HepG2 (cell line): ENCODE measurements at regions not wholly inside any gene's neighbourhood (a gene's known extent, or its start where the extent isn't known, plus 50 kb on each side); places are given as distances from the start of the nearest gene placed in this dataset.

Experiments used
- ATAC-seq: fragments of 200-7000 bp; cut with Tn5 transposase; 3 replicates; pipeline ENCODE4 v1.9.1; 2020; ENCODE audit warnings: mild to moderate bottlenecking, moderate library complexity
- BruUV-seq: library from RNA; stranded (reverse); fragments of 400-500 nt; replicated peaks from 2 replicates; lab custom pipeline; 2021; lab: Mats Ljungman, UMichigan
- CTCF ChIA-PET: fragments of 300-600 bp; formaldehyde crosslinking; extraction: SDS; loops from one replicate; lab custom pipeline; 2021; ENCODE audit warnings: low total read pairs, inconsistent platforms, low intra/inter-chr PET ratio; lab: Yijun Ruan, JAX
- POLR2A ChIA-PET: fragments of 350-600 bp; sonication (Branson Sonifier 250); formaldehyde crosslinking; loops from one replicate; lab custom pipeline; 2020; ENCODE audit warnings: antibody characterized with exemption, inconsistent platforms; lab: Yijun Ruan, JAX
- DNase-seq: peaks from one replicate; pipeline ENCODE4 v3.0.0-alpha.2; 2015; ENCODE audit warnings: low spot score
- FAIRE-seq: peaks from 3 replicates; lab custom pipeline; 2011; peaks lifted over from hg19 to GRCh38; lab: Jason Lieb, UNC
- H2AFZ ChIP-seq: one replicate; pipeline ENCODE4 v1.6.1; 2011; ENCODE audit warnings: low read length, inconsistent platforms
- H3K27ac ChIP-seq: fragments of 300-600 bp; 3 replicates; pipeline ENCODE4 v1.8.0; 2011; ENCODE audit warnings: mixed run types, mild to moderate bottlenecking, mixed read lengths, low read length, inconsistent platforms; ENCODE audit not compliant: insufficient read depth; ENCODE audit errors: extremely low read length
- H3K27me3 ChIP-seq, 2 experiments: fragments of 200-600 bp in 1 of 2; 2 replicates in 1 of 2; 3 replicates in 1 of 2; pipeline versions ENCODE4 v1.6.0 to v1.8.0; 2011; ENCODE audit warnings: low read length in 2 of 2, mild to moderate bottlenecking in 2 of 2, moderate library complexity in 2 of 2, inconsistent platforms in 1 of 2; ENCODE audit not compliant: insufficient read depth in 2 of 2, control insufficient read depth in 1 of 2
- H3K36me3 ChIP-seq, 2 experiments: fragments of 200-600 bp in 1 of 2; replicated peaks in 1 of 2; 2 replicates in 1 of 2; 3 replicates in 1 of 2; pipeline versions ENCODE4 v1.5.1 to v1.8.0; 2011; ENCODE audit warnings: low read length in 2 of 2, inconsistent platforms in 1 of 2; ENCODE audit not compliant: insufficient read depth in 2 of 2, control insufficient read depth in 1 of 2
- H3K4me1 ChIP-seq: 2 replicates; pipeline ENCODE4 v1.5.1; 2012; ENCODE audit warnings: low read length, inconsistent platforms; ENCODE audit not compliant: insufficient read depth
- H3K4me2 ChIP-seq: 2 replicates; pipeline ENCODE4 v1.6.0; 2011; ENCODE audit warnings: low read depth, low read length, inconsistent platforms
- H3K4me3 ChIP-seq, 3 experiments: fragments of 200-600 bp in 1 of 3; sonication (generic), shearing (Covaris generic) in 1 of 3; replicated peaks in 1 of 3; 2 replicates each; pipeline ENCODE4 v1.5.1; 2011 to 2016; ENCODE audit warnings: low read length in 3 of 3, inconsistent platforms in 2 of 3, low read depth in 2 of 3, mild to moderate bottlenecking in 2 of 3, control low read depth in 1 of 3, mixed read lengths in 1 of 3; ENCODE audit not compliant: insufficient read depth in 1 of 3
- H3K79me2 ChIP-seq: one replicate; pipeline ENCODE4 v1.6.1; 2011; ENCODE audit warnings: low read length, inconsistent platforms; ENCODE audit not compliant: insufficient read depth
- H3K9ac ChIP-seq: 2 replicates; pipeline ENCODE4 v1.6.0; 2011; ENCODE audit warnings: mild to moderate bottlenecking, low read depth, low read length, inconsistent platforms; ENCODE audit not compliant: insufficient read depth
- H3K9me3 ChIP-seq: 2 replicates; pipeline ENCODE4 v1.5.1; 2012; ENCODE audit warnings: mild to moderate bottlenecking, low read length
- H4K20me1 ChIP-seq: 2 replicates; pipeline ENCODE4 v1.6.0; 2011; ENCODE audit warnings: inconsistent platforms, mild to moderate bottlenecking, low read length, moderate library complexity; ENCODE audit not compliant: insufficient read depth
- ATF1 ChIP-seq: IDR thresholded peaks from 2 replicates; pipeline ENCODE4 v1.6.1; 2016; ENCODE audit warnings: mild to moderate bottlenecking, control low read depth
- CENPT ChIP-seq: sonication (generic); formaldehyde crosslinking; IDR thresholded peaks from 2 replicates; pipeline ENCODE4 v1.8.0; 2022; ENCODE audit warnings: low read depth, mild to moderate bottlenecking, moderate library complexity, missing genetic modification reagents
- CHCHD3 ChIP-seq: sonication (generic); formaldehyde crosslinking; IDR thresholded peaks from 2 replicates; pipeline ENCODE4 v1.8.0; 2022; ENCODE audit warnings: mild to moderate bottlenecking, missing genetic modification reagents, moderate library complexity
- PHF20 ChIP-seq: sonication (generic); formaldehyde crosslinking; IDR thresholded peaks from 2 replicates; pipeline ENCODE4 v1.5.0; 2020; ENCODE audit warnings: mild to moderate bottlenecking, missing genetic modification reagents
- TEAD2 ChIP-seq: sonication (generic); formaldehyde crosslinking; IDR thresholded peaks from 2 replicates; pipeline ENCODE4 v1.9.0; 2021; ENCODE audit warnings: missing genetic modification reagents
- ZFY ChIP-seq: sonication (generic); formaldehyde crosslinking; IDR thresholded peaks from 2 replicates; pipeline ENCODE4 v1.4.0; 2020; ENCODE audit warnings: missing genetic modification reagents
- ZNF572 ChIP-seq: sonication (generic); formaldehyde crosslinking; IDR thresholded peaks from 2 replicates; pipeline ENCODE4 v1.5.1; 2020; ENCODE audit warnings: mild to moderate bottlenecking, missing genetic modification reagents
- WGBS: methylation state at CpG from one replicate; pipeline ENCODE4 v1.1.6; 2017; ENCODE audit warnings: low lambda C conversion rate; 5-methylcytosine and 5-hydroxymethylcytosine counted together
- in situ Hi-C: cut with HindIII; loops from 2 replicates; pipeline ENCODE4 v1.10.0; 2017; ENCODE audit warnings: low pct_unique_long_range_greater_than_20kb; ENCODE audit not compliant: extremely low pct_ligation_motif_present
- intact Hi-C: fragments of 100-400 bp; cut with micrococcal nuclease; formaldehyde crosslinking; loops from one replicate; pipeline ENCODE4 v1.10.0; 2022; ENCODE audit not compliant: unreplicated experiment
- TF ChIP-seq, protein P1 (sequence below): sonication (generic); formaldehyde crosslinking; IDR thresholded peaks from 2 replicates; pipeline ENCODE4 v1.8.0; 2022; ENCODE audit warnings: low read depth, missing genetic modification reagents
- TF ChIP-seq, protein P2 (sequence below): sonication (generic); formaldehyde crosslinking; IDR thresholded peaks from 2 replicates; pipeline ENCODE4 v1.4.0; 2020; ENCODE audit warnings: low read depth, mild to moderate bottlenecking, missing genetic modification reagents
- TF ChIP-seq, protein P3 (sequence below), 2 experiments: fragments of 450-650 bp in 1 of 2; sonication (generic) in 1 of 2; formaldehyde crosslinking in 1 of 2; IDR thresholded peaks; 2 replicates each; pipeline versions ENCODE4 v1.6.1 to v1.8.0; 2016 to 2022; ENCODE audit warnings: antibody characterized with exemption in 1 of 2, mild to moderate bottlenecking in 1 of 2, missing genetic modification reagents in 1 of 2

DNA sequence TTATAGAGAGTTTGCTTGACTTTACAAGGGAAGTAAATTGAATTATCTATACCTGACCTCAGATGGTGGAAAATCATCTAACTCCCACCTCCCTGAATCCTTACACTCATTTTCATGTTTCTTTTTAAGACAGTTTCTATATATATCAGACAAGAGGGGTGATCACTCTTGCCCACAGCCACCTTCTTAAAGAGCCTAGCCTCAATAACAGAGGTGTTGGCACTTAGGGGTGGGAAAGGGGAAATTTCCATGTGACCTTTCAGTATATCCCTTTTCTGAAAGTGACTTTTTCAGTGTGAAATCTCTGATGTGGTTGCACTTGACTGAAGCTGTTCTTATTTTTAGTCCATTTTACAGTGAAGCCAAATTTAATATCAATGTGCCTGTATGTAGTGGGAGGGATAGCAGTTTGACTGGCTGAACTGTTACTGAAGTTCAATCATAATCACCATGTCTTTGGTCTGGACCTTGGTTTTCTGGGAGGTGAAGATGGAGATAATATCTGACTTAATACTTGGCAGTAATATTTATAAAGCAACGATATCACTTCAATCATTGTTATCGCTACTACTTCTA is 141.3 kb downstream of the MAP3K7 start:
- Histone ChIP-seq H3K4me1 (no peaks in the 10 kb centered on the region), H4K20me1 (no peaks in the 10 kb centered on the region), H3K36me3 (no peaks in the 10 kb centered on the region), H3K79me2 (no peaks in the 10 kb centered on the region), H3K27me3 (peaks cover 0 to 6% of the 10 kb centered on the region in 2 experiments; a peak in 2 of 5 replicates), H3K27ac (no peak overlapping the region), H3K9me3 (no peaks in the 10 kb centered on the region), H3K4me3 (no peak overlapping the region), H3K9ac (no peak overlapping the region), H2AFZ (no peak overlapping the region), H3K4me2 (no peak overlapping the region)
- no TSS peak for BruUV-seq
- 63% methylated on average over 2 of the region's 2 CpGs for WGBS
- ChIA-PET CTCF (no interaction called here), POLR2A (no interaction called here)
- in situ Hi-C loops (no loop called here), intact Hi-C loops (no loop called here)
- no peak for FAIRE-seq
- ATAC-seq = no peak
- DNase-seq = no peak
- TF ChIP-seq TEAD2 (CRISPR knock-in tag) (no peak), CHCHD3 (no peak), PHF20 (no peak), ZFY (CRISPR knock-in tag) (no peak), ATF1 (CRISPR knock-in tag) (no peak), ZNF572 (no peak), CENPT (CRISPR knock-in tag) (no peak)
- TF ChIP-seq, protein P1, sequence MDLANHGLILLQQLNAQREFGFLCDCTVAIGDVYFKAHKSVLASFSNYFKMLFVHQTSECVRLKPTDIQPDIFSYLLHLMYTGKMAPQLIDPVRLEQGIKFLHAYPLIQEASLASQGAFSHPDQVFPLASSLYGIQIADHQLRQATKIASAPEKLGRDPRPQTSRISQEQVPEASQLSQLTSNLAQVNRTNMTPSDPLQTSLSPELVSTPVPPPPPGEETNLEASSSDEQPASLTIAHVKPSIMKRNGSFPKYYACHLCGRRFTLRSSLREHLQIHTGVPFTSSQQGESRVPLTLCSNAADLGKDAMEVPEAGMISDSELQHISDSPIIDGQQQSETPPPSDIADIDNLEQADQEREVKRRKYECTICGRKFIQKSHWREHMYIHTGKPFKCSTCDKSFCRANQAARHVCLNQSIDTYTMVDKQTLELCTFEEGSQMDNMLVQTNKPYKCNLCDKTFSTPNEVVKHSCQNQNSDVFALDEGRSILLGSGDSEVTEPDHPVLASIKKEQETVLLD (CRISPR knock-in tag) = no peak
- TF ChIP-seq, protein P2, sequence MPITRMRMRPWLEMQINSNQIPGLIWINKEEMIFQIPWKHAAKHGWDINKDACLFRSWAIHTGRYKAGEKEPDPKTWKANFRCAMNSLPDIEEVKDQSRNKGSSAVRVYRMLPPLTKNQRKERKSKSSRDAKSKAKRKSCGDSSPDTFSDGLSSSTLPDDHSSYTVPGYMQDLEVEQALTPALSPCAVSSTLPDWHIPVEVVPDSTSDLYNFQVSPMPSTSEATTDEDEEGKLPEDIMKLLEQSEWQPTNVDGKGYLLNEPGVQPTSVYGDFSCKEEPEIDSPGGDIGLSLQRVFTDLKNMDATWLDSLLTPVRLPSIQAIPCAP (CRISPR knock-in tag) = no peak
- TF ChIP-seq, protein P3, sequence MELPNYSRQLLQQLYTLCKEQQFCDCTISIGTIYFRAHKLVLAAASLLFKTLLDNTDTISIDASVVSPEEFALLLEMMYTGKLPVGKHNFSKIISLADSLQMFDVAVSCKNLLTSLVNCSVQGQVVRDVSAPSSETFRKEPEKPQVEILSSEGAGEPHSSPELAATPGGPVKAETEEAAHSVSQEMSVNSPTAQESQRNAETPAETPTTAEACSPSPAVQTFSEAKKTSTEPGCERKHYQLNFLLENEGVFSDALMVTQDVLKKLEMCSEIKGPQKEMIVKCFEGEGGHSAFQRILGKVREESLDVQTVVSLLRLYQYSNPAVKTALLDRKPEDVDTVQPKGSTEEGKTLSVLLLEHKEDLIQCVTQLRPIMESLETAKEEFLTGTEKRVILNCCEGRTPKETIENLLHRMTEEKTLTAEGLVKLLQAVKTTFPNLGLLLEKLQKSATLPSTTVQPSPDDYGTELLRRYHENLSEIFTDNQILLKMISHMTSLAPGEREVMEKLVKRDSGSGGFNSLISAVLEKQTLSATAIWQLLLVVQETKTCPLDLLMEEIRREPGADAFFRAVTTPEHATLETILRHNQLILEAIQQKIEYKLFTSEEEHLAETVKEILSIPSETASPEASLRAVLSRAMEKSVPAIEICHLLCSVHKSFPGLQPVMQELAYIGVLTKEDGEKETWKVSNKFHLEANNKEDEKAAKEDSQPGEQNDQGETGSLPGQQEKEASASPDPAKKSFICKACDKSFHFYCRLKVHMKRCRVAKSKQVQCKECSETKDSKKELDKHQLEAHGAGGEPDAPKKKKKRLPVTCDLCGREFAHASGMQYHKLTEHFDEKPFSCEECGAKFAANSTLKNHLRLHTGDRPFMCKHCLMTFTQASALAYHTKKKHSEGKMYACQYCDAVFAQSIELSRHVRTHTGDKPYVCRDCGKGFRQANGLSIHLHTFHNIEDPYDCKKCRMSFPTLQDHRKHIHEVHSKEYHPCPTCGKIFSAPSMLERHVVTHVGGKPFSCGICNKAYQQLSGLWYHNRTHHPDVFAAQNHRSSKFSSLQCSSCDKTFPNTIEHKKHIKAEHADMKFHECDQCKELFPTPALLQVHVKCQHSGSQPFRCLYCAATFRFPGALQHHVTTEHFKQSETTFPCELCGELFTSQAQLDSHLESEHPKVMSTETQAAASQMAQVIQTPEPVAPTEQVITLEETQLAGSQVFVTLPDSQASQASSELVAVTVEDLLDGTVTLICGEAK (IDR thresholded peaks at IDR 0.05) = no peak
- TF ChIP-seq, protein P3 (CRISPR knock-in tag; IDR thresholded peaks at IDR 0.05) = no peak
